Suprapubic skin (tissue), 4 donors: ENCODE measurements at regions not wholly inside any gene's neighbourhood (a gene's known extent, or its start where the extent isn't known, plus 50 kb on each side); places are given as distances from the start of the nearest gene placed in this dataset.

Source experiments
- DNase-seq, 2 donors: peaks; one replicate each; pipeline ENCODE4 v3.0.0-alpha.2; 2019; ENCODE audit warnings: low spot score in 2 of 2
- H3K27ac ChIP-seq: fragments of 200-600 bp; sonication (generic); one replicate; pipeline ENCODE4 v1.5.1; 2019
- H3K27me3 ChIP-seq: fragments of 200-600 bp; sonication (generic); one replicate; pipeline ENCODE4 v1.5.1; 2019
- H3K36me3 ChIP-seq: fragments of 200-600 bp; sonication (generic); one replicate; pipeline ENCODE4 v1.5.1; 2019
- H3K4me1 ChIP-seq: fragments of 200-600 bp; sonication (generic); one replicate; pipeline ENCODE4 v1.5.1; 2019
- H3K4me3 ChIP-seq: fragments of 200-600 bp; sonication (generic); one replicate; pipeline ENCODE4 v1.5.1; 2019; ENCODE audit warnings: mild to moderate bottlenecking
- H3K9me3 ChIP-seq: fragments of 200-600 bp; sonication (generic); one replicate; pipeline ENCODE4 v1.5.1; 2019
- CTCF ChIP-seq, 2 donors: fragments of 200-600 bp in 1 of 2; fragments of 450-650 bp in 1 of 2; sonication (generic) in 1 of 2; IDR thresholded peaks; one replicate each; pipeline ENCODE4 v1.5.1; 2016 to 2019; ENCODE audit warnings: antibody characterized with exemption in 2 of 2, mild to moderate bottlenecking in 1 of 2, moderate library complexity in 1 of 2
- EP300 ChIP-seq: sonication (generic); formaldehyde crosslinking; IDR thresholded peaks from one replicate; pipeline ENCODE4 v1.6.1; 2017; ENCODE audit warnings: antibody characterized with exemption
- POLR2A ChIP-seq, 2 donors: fragments of 450-650 bp; IDR thresholded peaks; one replicate each; pipeline ENCODE4 v1.6.1; 2017; ENCODE audit warnings: antibody characterized with exemption in 2 of 2, mild to moderate bottlenecking in 2 of 2, moderate library complexity in 2 of 2
- POLR2AphosphoS5 ChIP-seq, 3 donors: sonication (generic); formaldehyde crosslinking; IDR thresholded peaks; one replicate each; pipeline ENCODE4 v1.6.1; 2017; ENCODE audit warnings: antibody characterized with exemption in 3 of 3
- WGBS: methylation state at CpG from one replicate; pipeline ENCODE4 v1.1.5; 2018; 5-methylcytosine and 5-hydroxymethylcytosine counted together

DNA sequence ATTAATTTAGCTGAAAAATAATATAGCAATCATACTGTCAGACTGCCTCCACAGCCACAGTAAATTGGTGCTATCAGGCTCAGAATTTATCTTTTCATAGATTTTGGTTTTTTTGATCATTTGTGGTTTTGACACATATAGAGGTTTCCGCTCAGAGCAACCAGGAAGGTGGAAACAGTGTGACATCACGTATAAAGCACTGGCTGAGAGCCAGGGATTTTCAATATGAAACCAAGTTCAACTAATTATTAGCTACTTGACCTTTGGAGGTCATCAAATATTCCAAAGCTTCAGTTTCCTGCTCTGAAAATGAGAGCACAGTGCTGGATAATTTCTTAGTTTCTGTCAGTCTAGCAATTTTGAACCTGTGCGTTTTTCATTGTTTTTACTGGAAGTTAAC lies 433.8 kb upstream of the SUCLG2 start:
- TF ChIP-seq CTCF (IDR thresholded peaks at IDR 0.05) (no peak), EP300 (no peak), POLR2A (IDR thresholded peaks at IDR 0.05) (no peak), POLR2AphosphoS5 (IDR thresholded peaks at IDR 0.05) (no peak)
- Histone ChIP-seq H3K4me1 (no peaks in the 10 kb centered on the region), H3K27me3 (no peaks in the 10 kb centered on the region), H3K36me3 (no peaks in the 10 kb centered on the region), H3K9me3 (no peaks in the 10 kb centered on the region), H3K27ac (no peak overlapping the region), H3K4me3 (no peak overlapping the region)
- WGBS = 54% methylated on average over 3 of the region's 3 CpGs
- no peak for DNase-seq

DNA sequence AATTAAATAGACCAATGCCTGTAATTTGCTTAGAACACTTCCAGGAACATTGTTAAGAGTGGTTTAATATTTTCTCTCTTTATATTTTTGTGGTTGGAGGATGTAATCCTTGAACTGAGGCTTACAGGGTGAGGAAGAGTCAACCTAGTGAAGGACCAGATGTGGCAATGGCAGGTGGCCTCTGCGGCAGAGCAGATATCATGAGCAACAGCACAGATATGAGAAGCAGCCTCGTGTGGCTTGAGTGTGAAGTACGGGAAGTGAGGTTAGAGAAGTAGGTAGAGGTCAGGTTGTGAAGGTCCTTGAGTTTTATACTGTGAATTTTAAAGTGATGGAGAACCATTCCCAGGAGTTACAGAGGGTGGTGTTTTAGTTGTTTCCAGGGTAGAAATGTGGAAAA lies 417.6 kb upstream of the SUCLG2 start:
- Histone ChIP-seq H3K27me3 (no peaks in the 10 kb centered on the region), H3K9me3 (peaks cover 8% of the 10 kb centered on the region), H3K4me3 (no peak overlapping the region), H3K27ac (no peak overlapping the region), H3K4me1 (no peaks in the 10 kb centered on the region), H3K36me3 (no peaks in the 10 kb centered on the region)
- TF ChIP-seq CTCF (IDR thresholded peaks at IDR 0.05) = no peak
- no peak for TF ChIP-seq EP300
- no peak for TF ChIP-seq POLR2A (IDR thresholded peaks at IDR 0.05)
- TF ChIP-seq POLR2AphosphoS5 (IDR thresholded peaks at IDR 0.05) = no peak
- WGBS = 78% methylated on average over 3 of the region's 3 CpGs
- DNase-seq = no peak

DNA sequence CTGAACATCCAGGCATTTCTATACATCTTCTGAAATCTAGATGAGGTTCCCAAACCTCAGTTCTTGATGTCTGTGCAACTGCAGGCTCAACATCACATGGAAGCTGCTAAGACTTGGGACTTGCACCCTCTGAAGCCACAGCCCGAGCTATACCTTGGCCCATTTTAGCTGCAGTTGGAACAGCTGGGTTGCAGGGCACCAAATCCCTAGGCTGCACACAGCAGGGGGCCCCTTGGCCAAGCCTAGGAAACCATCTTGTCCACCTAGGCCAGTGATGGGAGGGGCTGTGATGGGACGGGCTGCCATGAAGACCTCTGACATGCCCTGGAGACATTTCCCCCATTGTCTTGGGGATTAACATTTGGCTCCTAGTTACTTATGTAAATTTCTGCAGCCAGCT lies 415.8 kb upstream of the SUCLG2 start:
- 94% methylated on average over 2 of the region's 2 CpGs for WGBS
- H3K9me3 ChIP-seq = peaks cover 4% of the 10 kb centered on the region
- TF ChIP-seq POLR2AphosphoS5 (IDR thresholded peaks at IDR 0.05) (no peak), EP300 (no peak), POLR2A (IDR thresholded peaks at IDR 0.05) (no peak), CTCF (IDR thresholded peaks at IDR 0.05) (no peak)

DNA sequence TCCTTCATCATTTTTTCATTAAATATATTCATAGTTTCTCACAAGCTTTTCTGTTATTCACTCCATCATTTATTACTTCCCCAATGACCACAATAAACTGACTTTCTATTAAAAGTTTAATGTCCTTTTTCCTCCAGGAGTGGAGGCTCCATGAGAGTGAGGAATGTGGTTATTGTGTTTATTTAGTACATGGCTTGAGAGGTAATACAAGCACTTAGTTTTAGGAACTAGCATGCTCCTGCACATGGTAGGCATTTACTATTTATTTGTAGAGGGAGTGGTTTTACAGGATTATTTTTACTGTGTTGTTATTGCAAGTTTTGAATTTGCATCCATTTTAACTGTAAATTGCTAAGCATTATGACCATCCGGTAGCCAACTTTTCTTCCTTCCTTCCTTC lies 412.9 kb upstream of the SUCLG2 start:
- H3K27me3 ChIP-seq = no peaks in the 10 kb centered on the region
- no peak overlapping the region for H3K4me3 ChIP-seq
- 76% methylated on average over 1 of the region's 1 CpG for WGBS
- H3K36me3 ChIP-seq = no peaks in the 10 kb centered on the region
- no peak for DNase-seq
- H3K9me3 ChIP-seq = peaks cover 4% of the 10 kb centered on the region
- no peaks in the 10 kb centered on the region for H3K4me1 ChIP-seq
- TF ChIP-seq CTCF (IDR thresholded peaks at IDR 0.05) (no peak), POLR2A (IDR thresholded peaks at IDR 0.05) (no peak), EP300 (no peak), POLR2AphosphoS5 (IDR thresholded peaks at IDR 0.05) (no peak)
- H3K27ac ChIP-seq = no peak overlapping the region

More for the DNA sequence above, 415.8 kb upstream of the SUCLG2 start:
- Histone ChIP-seq H3K27me3 (no peaks in the 10 kb centered on the region), H3K4me1 (no peaks in the 10 kb centered on the region), H3K36me3 (no peaks in the 10 kb centered on the region), H3K4me3 (no peak overlapping the region), H3K27ac (no peak overlapping the region)
- no peak for DNase-seq

DNA sequence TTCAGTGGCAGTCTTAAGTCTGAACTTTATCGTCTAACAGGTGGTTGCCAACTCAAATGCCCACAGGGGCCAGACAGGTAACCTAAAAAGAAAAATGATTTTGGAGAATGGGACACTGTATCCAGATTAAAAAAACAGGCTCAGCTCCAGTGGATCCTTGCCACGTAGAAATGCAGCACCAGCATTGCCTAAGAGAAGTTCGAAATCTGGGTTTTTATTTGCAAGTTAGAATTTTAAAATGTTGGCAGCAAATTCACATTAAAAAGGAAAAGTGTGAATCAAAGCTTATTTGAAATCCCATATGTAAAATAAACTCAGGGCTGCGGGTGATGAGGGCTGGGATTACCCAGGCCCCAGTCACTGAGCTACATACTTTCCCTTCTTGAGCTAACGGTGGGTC lies 408.5 kb upstream of the SUCLG2 start:
- Histone ChIP-seq H3K27ac (no peak overlapping the region), H3K4me1 (no peaks in the 10 kb centered on the region), H3K4me3 (no peak overlapping the region), H3K36me3 (no peaks in the 10 kb centered on the region), H3K27me3 (no peaks in the 10 kb centered on the region), H3K9me3 (no peaks in the 10 kb centered on the region)
- DNase-seq = no peak
- 50% methylated on average over 5 of the region's 5 CpGs for WGBS
- no peak for TF ChIP-seq CTCF (IDR thresholded peaks at IDR 0.05)
- TF ChIP-seq EP300 = no peak
- no peak for TF ChIP-seq POLR2A (IDR thresholded peaks at IDR 0.05)
- no peak for TF ChIP-seq POLR2AphosphoS5 (IDR thresholded peaks at IDR 0.05)
